H9 (cell line): ENCODE measurements at regions not wholly inside any gene's neighbourhood (a gene's known extent, or its start where the extent isn't known, plus 50 kb on each side); places are given as distances from the start of the nearest gene placed in this dataset.
A peak's percentile ranks its signal among the peaks of the same experiment; 100 is the strongest.

Experiments used
- DNase-seq: peaks from one replicate; pipeline ENCODE4 v3.0.0-alpha.2; 2017
- H2AFZ ChIP-seq: one replicate; pipeline ENCODE4 v1.6.1; 2013; ENCODE audit warnings: mild to moderate bottlenecking, low read length, control low read depth, moderate library complexity
- H2AK5ac ChIP-seq: 2 replicates; pipeline ENCODE4 v1.6.1; 2013; ENCODE audit warnings: low read length, control low read depth, mixed read lengths; ENCODE audit not compliant: insufficient read length
- H2BK120ac ChIP-seq: one replicate; pipeline ENCODE4 v1.6.1; 2013; ENCODE audit warnings: low read depth, mild to moderate bottlenecking, low read length, control low read depth, inconsistent platforms; ENCODE audit not compliant: poor library complexity, severe bottlenecking
- H2BK12ac ChIP-seq: 2 replicates; pipeline ENCODE4 v1.6.1; 2013; ENCODE audit warnings: low read length, control low read depth, mixed read lengths, low read depth; ENCODE audit not compliant: insufficient read length
- H2BK15ac ChIP-seq: 2 replicates; pipeline ENCODE4 v1.6.1; 2013; ENCODE audit warnings: low read depth, low read length, control low read depth
- H2BK20ac ChIP-seq: one replicate; pipeline ENCODE4 v1.6.1; 2013; ENCODE audit warnings: low read depth, mild to moderate bottlenecking, low read length, control low read depth, inconsistent platforms; ENCODE audit not compliant: poor library complexity, severe bottlenecking
- H2BK5ac ChIP-seq: 2 replicates; pipeline ENCODE4 v1.6.1; 2013; ENCODE audit warnings: low read length, control low read depth, mixed read lengths; ENCODE audit not compliant: insufficient read length
- H3K14ac ChIP-seq: 2 replicates; pipeline ENCODE4 v1.6.1; 2013; ENCODE audit warnings: low read length, control low read depth; ENCODE audit not compliant: insufficient read depth
- H3K18ac ChIP-seq: 2 replicates; pipeline ENCODE4 v1.6.1; 2013; ENCODE audit warnings: low read depth, mild to moderate bottlenecking, mixed read lengths, low read length, control low read depth; ENCODE audit not compliant: insufficient read length
- H3K23ac ChIP-seq: 2 replicates; pipeline ENCODE4 v1.6.1; 2013; ENCODE audit warnings: low read length, control low read depth, mixed read lengths, low read depth; ENCODE audit not compliant: insufficient read length
- H3K23me2 ChIP-seq: 2 replicates; pipeline ENCODE4 v1.6.1; 2013; ENCODE audit warnings: low read depth, mild to moderate bottlenecking, mixed read lengths, low read length, control low read depth; ENCODE audit not compliant: insufficient read length, poor library complexity, severe bottlenecking
- H3K27ac ChIP-seq: 2 replicates; pipeline ENCODE4 v1.5.1; 2013; ENCODE audit warnings: low read length, control low read depth, mixed read lengths, low read depth; ENCODE audit not compliant: insufficient read length
- H3K27me3 ChIP-seq: 2 replicates; pipeline ENCODE4 v1.6.1; 2013; ENCODE audit warnings: low read length, control low read depth, inconsistent platforms; ENCODE audit not compliant: insufficient read depth
- H3K4ac ChIP-seq: 2 replicates; pipeline ENCODE4 v1.6.1; 2013; ENCODE audit warnings: low read depth, mild to moderate bottlenecking, control low read depth, inconsistent platforms, low read length, moderate library complexity
- H3K4me1 ChIP-seq: 2 replicates; pipeline ENCODE4 v1.6.1; 2013; ENCODE audit warnings: low read length, control low read depth, inconsistent platforms; ENCODE audit not compliant: insufficient read depth
- H3K4me2 ChIP-seq: 2 replicates; pipeline ENCODE4 v1.6.1; 2013; ENCODE audit warnings: low read length, control low read depth, mixed read lengths; ENCODE audit not compliant: insufficient read length, insufficient read depth
- H3K56ac ChIP-seq: 2 replicates; pipeline ENCODE4 v1.6.1; 2013; ENCODE audit warnings: low read depth, mild to moderate bottlenecking, mixed read lengths, low read length, control low read depth; ENCODE audit not compliant: insufficient read length
- H3K79me1 ChIP-seq: 2 replicates; pipeline ENCODE4 v1.6.1; 2013; ENCODE audit warnings: low read depth, mild to moderate bottlenecking, moderate library complexity, low read length, control low read depth, inconsistent platforms; ENCODE audit not compliant: insufficient read depth, poor library complexity, severe bottlenecking
- H3K79me2 ChIP-seq: 2 replicates; pipeline ENCODE4 v1.6.1; 2013; ENCODE audit warnings: low read length, control low read depth, inconsistent platforms; ENCODE audit not compliant: insufficient read depth
- H3K9ac ChIP-seq: 2 replicates; pipeline ENCODE4 v1.6.1; 2013; ENCODE audit warnings: low read length, control low read depth, mixed read lengths; ENCODE audit not compliant: insufficient read length; ENCODE audit errors: extremely low read depth
- H3K9me3 ChIP-seq: one replicate; pipeline ENCODE4 v1.6.1; 2013; ENCODE audit warnings: low read depth, low read length, inconsistent platforms; ENCODE audit not compliant: control insufficient read depth
- H3T11ph ChIP-seq: one replicate; pipeline ENCODE4 v1.6.1; 2013; ENCODE audit warnings: mild to moderate bottlenecking, low read length, control low read depth, inconsistent platforms
- H4K20me1 ChIP-seq: one replicate; pipeline ENCODE4 v1.6.1; 2013; ENCODE audit not compliant: control insufficient read depth, insufficient read length, insufficient read depth
- H4K5ac ChIP-seq: 2 replicates; pipeline ENCODE4 v1.6.1; 2013; ENCODE audit warnings: low read depth, mild to moderate bottlenecking, mixed read lengths, low read length, control low read depth; ENCODE audit not compliant: insufficient read length
- H4K8ac ChIP-seq: replicated peaks from 2 replicates; pipeline ENCODE4 v1.6.1; 2013; ENCODE audit warnings: low read length, control low read depth, mixed read lengths, low read depth; ENCODE audit not compliant: insufficient read length
- H4K91ac ChIP-seq: 2 replicates; pipeline ENCODE4 v1.6.1; 2013; ENCODE audit warnings: low read depth, mild to moderate bottlenecking, moderate library complexity, mixed read lengths, low read length, control low read depth; ENCODE audit not compliant: insufficient read length
- H3K27ac Mint-ChIP-seq, 3 experiments: 2 replicates in 2 of 3; 3 replicates in 1 of 3; pipeline ENCODE4 v1.8.0; 2020 to 2021; ENCODE audit warnings: mixed read lengths in 3 of 3, mild to moderate bottlenecking in 1 of 3, moderate library complexity in 1 of 3
- H3K27me3 Mint-ChIP-seq: 2 replicates; pipeline ENCODE4 v1.8.0; 2021; ENCODE audit warnings: low read depth, mild to moderate bottlenecking, moderate library complexity, mixed read lengths
- H3K36me3 Mint-ChIP-seq, 3 experiments: 2 replicates in 2 of 3; 3 replicates in 1 of 3; pipeline ENCODE4 v1.8.0; 2020 to 2021; ENCODE audit warnings: low read depth in 3 of 3, mixed read lengths in 3 of 3; ENCODE audit not compliant: insufficient read depth in 1 of 3
- H3K4me1 Mint-ChIP-seq, 2 experiments: 2 replicates each; pipeline ENCODE4 v1.8.0; 2020; ENCODE audit warnings: mixed read lengths in 2 of 2
- H3K4me3 Mint-ChIP-seq, 2 experiments: 2 replicates in 1 of 2; 3 replicates in 1 of 2; pipeline ENCODE4 v1.8.0; 2020 to 2021; ENCODE audit warnings: mild to moderate bottlenecking in 2 of 2, mixed read lengths in 2 of 2, moderate library complexity in 1 of 2
- H3K9me3 Mint-ChIP-seq, 2 experiments: 2 replicates in 1 of 2; 3 replicates in 1 of 2; pipeline ENCODE4 v1.8.0; 2020; ENCODE audit warnings: mild to moderate bottlenecking in 2 of 2, mixed read lengths in 2 of 2, moderate library complexity in 1 of 2
- WGBS: extraction: QIAGEN DNeasy Blood & Tissue Kit; methylation state at CpG from one replicate; pipeline ENCODE4 v1.1.7; 2013; ENCODE audit warnings: missing lambda C conversion rate, low lambda C conversion rate, mixed read lengths; ENCODE audit not compliant: insufficient read length; ENCODE audit errors: extremely low coverage; 5-methylcytosine and 5-hydroxymethylcytosine counted together
- TF ChIP-seq, protein P1 (sequence below): fragments of 200-600 bp; sonication (generic); conservative IDR thresholded peaks from 3 replicates; pipeline ENCODE4 v1.8.0; 2021; ENCODE audit warnings: antibody characterized with exemption, mild to moderate bottlenecking

DNA sequence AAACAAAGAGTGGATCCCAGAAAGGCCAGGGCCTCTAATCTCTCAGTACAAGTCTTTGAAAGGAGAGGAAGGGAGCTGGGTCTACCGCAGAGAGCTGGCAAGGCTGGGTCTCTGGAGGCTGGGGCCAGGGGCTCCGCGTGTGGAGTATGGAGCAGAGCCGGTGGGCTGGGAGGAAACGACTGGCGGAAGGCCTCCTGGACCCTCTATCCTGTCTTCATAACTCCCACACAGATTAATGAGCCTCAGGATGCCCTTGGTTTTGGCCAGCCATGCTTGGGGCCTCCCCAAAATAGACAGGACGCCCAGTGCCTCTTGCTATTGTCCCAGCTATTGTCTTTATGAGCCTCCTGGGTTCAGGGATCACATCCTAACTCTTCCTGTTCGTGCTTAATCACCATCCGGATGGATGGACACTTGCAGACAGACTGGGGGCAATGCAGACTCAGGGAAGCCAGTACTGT, 306.4 kb downstream of the DHX35 start:
- H3K14ac ChIP-seq = no peak overlapping the region
- H3K4me2 ChIP-seq = no peak overlapping the region
- H4K91ac ChIP-seq = no peak overlapping the region
- TF ChIP-seq, protein P1, sequence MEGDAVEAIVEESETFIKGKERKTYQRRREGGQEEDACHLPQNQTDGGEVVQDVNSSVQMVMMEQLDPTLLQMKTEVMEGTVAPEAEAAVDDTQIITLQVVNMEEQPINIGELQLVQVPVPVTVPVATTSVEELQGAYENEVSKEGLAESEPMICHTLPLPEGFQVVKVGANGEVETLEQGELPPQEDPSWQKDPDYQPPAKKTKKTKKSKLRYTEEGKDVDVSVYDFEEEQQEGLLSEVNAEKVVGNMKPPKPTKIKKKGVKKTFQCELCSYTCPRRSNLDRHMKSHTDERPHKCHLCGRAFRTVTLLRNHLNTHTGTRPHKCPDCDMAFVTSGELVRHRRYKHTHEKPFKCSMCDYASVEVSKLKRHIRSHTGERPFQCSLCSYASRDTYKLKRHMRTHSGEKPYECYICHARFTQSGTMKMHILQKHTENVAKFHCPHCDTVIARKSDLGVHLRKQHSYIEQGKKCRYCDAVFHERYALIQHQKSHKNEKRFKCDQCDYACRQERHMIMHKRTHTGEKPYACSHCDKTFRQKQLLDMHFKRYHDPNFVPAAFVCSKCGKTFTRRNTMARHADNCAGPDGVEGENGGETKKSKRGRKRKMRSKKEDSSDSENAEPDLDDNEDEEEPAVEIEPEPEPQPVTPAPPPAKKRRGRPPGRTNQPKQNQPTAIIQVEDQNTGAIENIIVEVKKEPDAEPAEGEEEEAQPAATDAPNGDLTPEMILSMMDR = no peak
- no peaks in the 10 kb centered on the region for H3K9me3 ChIP-seq
- no peaks in the 10 kb centered on the region for H3K79me2 ChIP-seq
- WGBS = no CpG with 5 or more reads among the region's 9 CpGs
- no peak overlapping the region for H2BK15ac ChIP-seq
- no peaks in the 10 kb centered on the region for H3K23me2 ChIP-seq
- H4K8ac ChIP-seq = no peak overlapping the region
- H2BK12ac ChIP-seq = no peak overlapping the region
- Mint-ChIP-seq H3K4me3 (no peak overlapping the region), H3K27me3 (no peaks in the 10 kb centered on the region; the same call in 1 of the 2 replicates), H3K4me1 (peaks cover 11 to 20% of the 10 kb centered on the region in 2 experiments), H3K27ac (peak overlapping the region in 1 of 3 experiments; percentile 16; a peak in 2 of 7 replicates), H3K36me3 (no peaks in the 10 kb centered on the region; a peak in 1 of 7 replicates), H3K9me3 (no peaks in the 10 kb centered on the region; a peak in 1 of 5 replicates)
- H3K9ac ChIP-seq = no peak overlapping the region
- no peak overlapping the region for H3K27ac ChIP-seq
- peaks cover 2% of the 10 kb centered on the region; the same call in 1 of the 2 replicates for H3K4me1 ChIP-seq
- no peak overlapping the region for H3K18ac ChIP-seq
- H4K5ac ChIP-seq = no peak overlapping the region
- no peaks in the 10 kb centered on the region for H4K20me1 ChIP-seq
- H2AFZ ChIP-seq = no peak overlapping the region
- H3T11ph ChIP-seq = no peak overlapping the region
- no peak overlapping the region for H2BK20ac ChIP-seq
- no peak overlapping the region for H3K4ac ChIP-seq
- no peak overlapping the region for H2AK5ac ChIP-seq
- H3K56ac ChIP-seq = no peak overlapping the region
- H2BK120ac ChIP-seq = no peak overlapping the region
- DNase-seq = no peak
- no peaks in the 10 kb centered on the region for H3K27me3 ChIP-seq
- H3K79me1 ChIP-seq = no peaks in the 10 kb centered on the region
- H2BK5ac ChIP-seq = no peak overlapping the region
- H3K23ac ChIP-seq = no peak overlapping the region
